GM18505 (cell line): ENCODE measurements at regions not wholly inside any gene's neighbourhood (a gene's known extent, or its start where the extent isn't known, plus 50 kb on each side); places are given as distances from the start of the nearest gene placed in this dataset.
"Not testable (repeated sequence)": the region's sequence is repeated elsewhere in the genome, so short reads cannot be mapped to it uniquely, and the experiment has no call there.

Experiments
- ATAC-seq: cut with Tn5 transposase; IDR thresholded peaks from one replicate; pipeline ENCODE4 v1.9.1; 2021; ENCODE audit not compliant: unreplicated experiment
- POLR2A ChIP-seq: IDR thresholded peaks from 4 replicates; pipeline ENCODE4 v1.6.1; 2011; ENCODE audit warnings: borderline replicate concordance; ENCODE audit not compliant: insufficient read depth, insufficient read length; ENCODE audit errors: extremely low read depth

GRCh38 chr5:8553364-8553763, 684.4 kb downstream of the MTRR start:
- ATAC-seq, result no peak
- no peak for TF ChIP-seq POLR2A

- ATAC-seq, result no peak
- TF ChIP-seq POLR2A, result no peak
Observed at GRCh38 chr5:8557728-8558127, 688.8 kb downstream of the MTRR start.

- TF ChIP-seq POLR2A, result no peak
- ATAC-seq, result no peak
Observed at GRCh38 chr5:8560776-8561175, 691.8 kb downstream of the MTRR start.

- ATAC-seq, result no peak
- no peak for TF ChIP-seq POLR2A
Observed at GRCh38 chr5:8561224-8561840, 692.4 kb downstream of the MTRR start.

- TF ChIP-seq POLR2A, result no peak
- ATAC-seq, result no peak
Observed at GRCh38 chr5:8561854-8562253, 692.9 kb downstream of the MTRR start.

GRCh38 chr5:8563540-8563939, 694.6 kb downstream of the MTRR start:
- not testable (repeated sequence) for ATAC-seq

GRCh38 chr5:8568858-8569257, 699.9 kb downstream of the MTRR start:
- TF ChIP-seq POLR2A, result no peak
- no peak for ATAC-seq

- TF ChIP-seq POLR2A, result no peak
- no peak for ATAC-seq
Observed at GRCh38 chr5:8570528-8570927, 701.6 kb downstream of the MTRR start.

- no peak for TF ChIP-seq POLR2A
- ATAC-seq, result no peak
Observed at GRCh38 chr5:8576178-8576577, 707.2 kb downstream of the MTRR start.

- TF ChIP-seq POLR2A, result no peak
- peak; percentile 70 for ATAC-seq
Observed at GRCh38 chr5:8577792-8578191, 708.8 kb downstream of the MTRR start.

- no peak for ATAC-seq
- no peak for TF ChIP-seq POLR2A
Observed at GRCh38 chr5:8580298-8580697, 711.4 kb downstream of the MTRR start.

GRCh38 chr5:8581047-8581446, 712.1 kb downstream of the MTRR start:
- no peak for ATAC-seq
- TF ChIP-seq POLR2A, result no peak

- no peak for ATAC-seq
- TF ChIP-seq POLR2A, result no peak
Observed at GRCh38 chr5:8585230-8586018, 716.5 kb downstream of the MTRR start.

- TF ChIP-seq POLR2A, result no peak
- ATAC-seq, result no peak
Observed at GRCh38 chr5:8590959-8591358, 722.0 kb downstream of the MTRR start.
